HG03066 (cell line): ENCODE measurements at regions not wholly inside any gene's neighbourhood (a gene's known extent, or its start where the extent isn't known, plus 50 kb on each side); places are given as distances from the start of the nearest gene placed in this dataset.
A peak's percentile ranks its signal among the peaks of the same experiment; 100 is the strongest.

Experiments
- ATAC-seq: cut with Tn5 transposase; IDR thresholded peaks from one replicate; pipeline ENCODE4 v1.9.1; 2021; ENCODE audit warnings: low read depth; ENCODE audit not compliant: unreplicated experiment

DNA sequence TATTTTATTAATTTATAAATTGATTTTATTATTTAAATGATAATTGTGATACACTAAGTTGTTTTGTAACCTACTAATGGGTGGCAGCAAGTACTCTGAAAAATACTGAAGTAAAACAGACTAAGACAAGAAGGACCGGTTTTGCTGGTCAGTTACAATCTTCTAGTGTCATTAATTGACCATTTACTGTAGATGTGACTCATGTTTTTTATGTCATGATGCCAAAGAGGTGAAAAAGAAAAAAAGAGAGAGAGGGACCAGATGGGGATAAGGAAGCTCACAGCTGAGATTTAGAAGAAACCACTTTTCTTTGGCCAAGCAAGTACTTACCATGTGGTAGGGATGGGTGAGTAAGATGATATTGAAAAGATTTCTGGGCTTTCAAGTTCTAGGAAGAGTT, 955.8 kb upstream of the LRRTM1 start:
- no peak for ATAC-seq

DNA sequence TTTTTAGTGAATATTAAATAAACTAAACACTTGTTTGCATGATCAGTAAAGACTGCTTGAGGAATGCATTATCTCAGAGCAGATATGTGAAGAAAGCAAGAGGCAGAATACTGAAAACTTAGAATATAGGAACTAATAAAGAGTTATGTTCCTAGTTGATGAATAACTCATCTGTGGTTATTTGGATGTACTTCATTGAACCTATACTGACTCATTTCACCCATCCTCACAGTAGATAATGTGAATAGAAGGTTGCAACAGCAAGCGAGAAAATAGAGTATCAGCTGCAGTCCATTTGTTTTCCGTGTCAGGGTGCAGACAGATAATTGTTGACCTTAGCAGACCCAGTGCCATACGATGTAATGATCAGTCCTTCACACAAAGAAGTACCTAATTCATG, 945.7 kb upstream of the LRRTM1 start:
- peak; percentile 73 for ATAC-seq

DNA sequence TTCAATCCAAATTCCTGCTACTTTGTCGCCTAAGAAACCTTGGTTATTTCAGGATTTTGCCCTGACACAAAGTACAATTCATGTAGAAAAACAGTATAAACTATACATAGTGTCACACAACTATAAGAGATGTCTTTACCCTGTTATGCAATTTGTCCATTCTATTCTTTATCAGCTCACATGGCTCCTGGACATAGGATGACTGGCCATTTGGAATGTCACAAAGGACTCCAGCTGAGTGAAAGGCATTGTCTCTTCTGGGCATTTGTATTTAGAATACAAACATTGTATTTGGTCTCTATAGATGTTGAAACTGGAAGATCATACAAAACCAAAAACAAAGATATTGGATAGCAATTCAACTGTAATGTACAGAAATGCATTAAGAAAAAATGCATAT, 944.6 kb upstream of the LRRTM1 start:
- no peak for ATAC-seq

GRCh38 chr2:81247648-81248047, 943.1 kb upstream of the LRRTM1 start:
- ATAC-seq = no peak

DNA sequence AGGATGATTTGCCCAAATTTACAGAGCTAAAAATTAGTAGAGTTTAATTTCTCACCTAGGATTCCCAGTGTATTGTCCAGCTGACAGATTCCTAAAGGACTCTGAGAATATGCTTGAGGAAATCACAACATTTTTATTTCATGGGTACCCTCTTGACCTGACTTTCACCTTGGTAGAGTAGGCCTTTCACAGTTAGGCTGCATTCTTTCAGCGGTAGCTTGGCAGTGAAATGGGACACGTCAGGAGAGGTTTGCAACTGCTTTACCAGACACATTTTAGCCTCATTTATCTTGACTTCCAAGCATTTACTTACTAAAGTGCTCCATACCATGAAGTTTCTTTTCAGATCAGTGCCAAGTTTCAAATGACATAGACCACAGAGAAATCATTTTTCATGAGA, 937.9 kb upstream of the LRRTM1 start:
- ATAC-seq = no peak

GRCh38 chr2:81238462-81238861, 933.9 kb upstream of the LRRTM1 start:
- no peak for ATAC-seq

DNA sequence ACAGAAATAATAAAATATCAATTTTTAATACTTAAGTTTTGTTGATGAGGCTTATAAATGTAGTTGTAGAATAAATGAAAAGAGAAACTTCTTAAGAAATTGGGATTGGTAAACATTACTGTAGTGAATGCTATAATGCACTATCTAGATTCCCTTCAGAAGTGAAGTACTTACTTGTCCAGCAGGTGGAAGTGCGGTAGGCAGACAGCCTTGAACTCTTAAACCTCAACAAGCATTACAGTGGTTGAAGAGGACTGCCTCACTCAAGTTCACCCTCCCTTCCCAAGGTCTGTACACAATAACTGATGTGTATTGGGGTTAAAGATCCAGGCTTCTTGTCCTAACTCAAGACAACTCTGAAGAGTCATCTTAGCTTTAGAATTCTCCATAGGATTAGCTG, 931.0 kb upstream of the LRRTM1 start:
- ATAC-seq = no peak

DNA sequence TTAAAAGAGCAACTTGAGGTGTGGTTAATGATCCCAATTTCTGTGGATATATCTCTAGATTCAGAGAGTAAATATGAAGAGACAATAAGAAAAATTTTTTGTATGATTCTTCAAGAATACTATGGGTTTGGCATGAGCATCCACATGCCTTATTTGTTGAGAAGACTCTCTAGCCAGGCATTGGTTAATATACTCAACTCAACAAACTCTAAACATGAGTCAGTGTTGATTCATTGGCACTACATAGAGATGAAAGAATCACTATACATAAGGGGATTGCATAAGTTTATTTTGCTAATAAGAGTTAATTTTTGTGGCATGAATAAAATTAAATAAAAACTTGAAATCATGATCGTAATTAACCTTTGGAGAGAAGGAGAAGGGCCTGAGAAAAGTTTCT, 930.2 kb upstream of the LRRTM1 start:
- no peak for ATAC-seq

GRCh38 chr2:81225756-81226155, 921.2 kb upstream of the LRRTM1 start:
- no peak for ATAC-seq

DNA sequence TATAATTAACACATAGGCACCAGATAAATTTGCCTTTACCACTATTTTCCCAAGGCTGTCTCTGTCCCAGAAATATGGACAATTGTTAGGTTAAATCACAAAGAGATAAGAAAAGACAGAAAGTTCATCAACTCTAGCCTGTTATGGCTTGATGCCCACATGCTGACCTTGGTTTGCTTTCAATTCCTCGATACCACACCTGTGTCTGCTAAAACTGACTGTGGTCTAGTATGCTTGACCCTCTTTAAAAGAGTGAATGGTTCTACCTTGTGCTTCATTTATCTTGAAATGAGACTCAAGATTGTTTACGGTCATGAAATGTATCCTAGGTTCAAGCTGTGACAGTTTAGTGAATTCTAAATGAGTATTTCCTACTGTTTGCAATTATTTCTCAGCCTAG, 909.0 kb upstream of the LRRTM1 start:
- ATAC-seq = no peak

GRCh38 chr2:81206216-81206615, 901.7 kb upstream of the LRRTM1 start:
- no peak for ATAC-seq

GRCh38 chr2:81196933-81197628, 892.5 kb upstream of the LRRTM1 start:
- ATAC-seq = no peak

- no peak for ATAC-seq
Measured at GRCh38 chr2:81196383-81196851, 891.9 kb upstream of the LRRTM1 start.

- no peak for ATAC-seq
Measured at GRCh38 chr2:81195774-81196382, 891.3 kb upstream of the LRRTM1 start.

DNA sequence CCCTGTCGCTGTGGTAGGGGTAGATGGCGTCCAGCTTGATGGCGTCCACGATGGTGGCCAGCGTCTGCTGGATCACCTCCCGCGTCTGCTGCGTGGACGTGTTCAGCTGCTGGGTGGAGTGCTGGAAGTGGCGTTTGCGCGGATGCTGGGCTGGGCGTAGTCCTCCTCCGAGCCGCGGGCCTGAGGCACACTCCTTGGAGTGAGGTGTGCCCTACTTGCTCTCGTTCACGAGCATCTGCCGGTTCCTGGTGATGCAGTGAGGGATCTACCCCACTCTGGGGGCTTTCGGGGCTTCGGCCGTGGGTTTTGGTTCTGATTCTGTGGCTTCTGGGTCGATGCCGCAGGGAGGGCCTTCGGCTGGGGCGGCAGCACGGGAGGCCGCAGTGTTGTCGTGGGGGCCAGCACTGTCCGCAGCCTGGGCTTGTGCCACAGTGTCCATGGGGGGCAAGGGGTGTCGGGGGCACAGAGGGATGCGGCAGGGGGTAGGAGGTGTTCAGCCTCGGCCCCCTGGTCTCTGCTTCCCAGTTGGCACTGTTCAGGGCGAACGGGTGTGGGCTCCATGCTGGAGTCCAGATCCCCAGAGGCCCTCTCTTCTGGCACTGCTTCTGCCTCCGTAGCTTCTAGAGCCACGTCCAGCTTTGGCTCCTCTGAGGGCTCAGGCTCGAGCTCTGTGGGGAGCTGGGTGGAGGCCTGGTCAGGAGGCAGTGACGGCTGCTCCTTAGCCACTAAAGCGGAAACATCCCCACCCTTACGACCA, 890.6 kb upstream of the LRRTM1 start:
- no peak for ATAC-seq

GRCh38 chr2:81194581-81194980, 890.0 kb upstream of the LRRTM1 start:
- no peak for ATAC-seq

GRCh38 chr2:81194176-81194575, 889.6 kb upstream of the LRRTM1 start:
- ATAC-seq = no peak

DNA sequence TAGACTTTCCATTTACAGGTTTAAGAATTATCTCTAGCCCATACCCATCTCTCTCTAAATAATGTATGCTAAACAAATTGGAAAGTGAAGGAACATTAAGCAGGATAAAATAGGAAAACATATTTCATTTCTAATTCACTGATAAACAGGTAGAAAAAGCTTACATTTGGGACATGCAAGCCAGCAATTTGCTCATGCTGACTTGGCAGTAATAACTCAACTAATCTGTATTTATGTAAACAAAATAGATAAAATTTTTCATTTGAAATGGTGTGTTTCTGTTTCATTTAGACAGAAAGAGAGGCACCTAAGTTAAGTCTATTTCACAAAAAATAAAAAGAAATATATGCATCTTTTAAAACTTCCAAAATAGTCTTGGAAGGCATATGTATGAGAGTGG, 877.3 kb upstream of the LRRTM1 start:
- ATAC-seq = no peak

GRCh38 chr2:81171447-81171846, 866.9 kb upstream of the LRRTM1 start:
- no peak for ATAC-seq

DNA sequence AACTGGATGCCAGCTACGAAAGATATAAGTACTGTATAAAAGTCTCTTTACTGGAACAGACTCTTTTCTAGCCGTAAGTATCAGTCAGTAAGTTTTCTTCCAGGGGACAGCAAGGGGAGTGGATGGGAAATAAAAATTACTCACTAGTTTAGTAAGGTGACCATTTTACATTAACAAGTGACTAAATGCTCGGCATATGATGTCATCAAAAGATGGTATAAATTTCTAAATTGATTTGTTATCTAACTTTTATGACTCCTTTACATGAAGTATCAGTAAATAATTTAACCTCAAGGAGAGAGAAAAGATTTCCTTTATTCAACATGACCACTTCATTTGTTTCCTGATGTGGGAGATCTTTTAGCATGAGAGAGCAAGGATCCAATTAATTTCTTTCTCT, 859.0 kb upstream of the LRRTM1 start:
- no peak for ATAC-seq

- no peak for ATAC-seq
Measured at GRCh38 chr2:81158505-81158904, 854.0 kb upstream of the LRRTM1 start.

GRCh38 chr2:81148323-81148722, 843.8 kb upstream of the LRRTM1 start:
- ATAC-seq = no peak
